Lower leg skin (tissue), 4 donors: ENCODE measurements at regions not wholly inside any gene's neighbourhood (a gene's known extent, or its start where the extent isn't known, plus 50 kb on each side); places are given as distances from the start of the nearest gene placed in this dataset.

Experiments
- DNase-seq, 2 donors: peaks; one replicate each; pipeline ENCODE4 v3.0.0-alpha.2; 2019; ENCODE audit warnings: low spot score in 2 of 2
- H3K4me3 ChIP-seq: fragments of 200-600 bp; sonication (generic); 2 replicates; pipeline ENCODE4 v1.5.1; 2017; ENCODE audit warnings: mild to moderate bottlenecking, low read depth; ENCODE audit not compliant: poor library complexity, severe bottlenecking
- POLR2A ChIP-seq, 2 donors: fragments of 450-650 bp; IDR thresholded peaks; one replicate each; pipeline ENCODE4 v1.6.1; 2016 to 2017; ENCODE audit warnings: antibody characterized with exemption in 2 of 2, mild to moderate bottlenecking in 1 of 2, moderate library complexity in 1 of 2
- WGBS, 2 donors: methylation state at CpG; one replicate each; pipeline ENCODE4 v1.1.5; 2018; 5-methylcytosine and 5-hydroxymethylcytosine counted together
- intact Hi-C: fragments of 100-400 bp; cut with DNase I; formaldehyde crosslinking; loops from one replicate; pipeline ENCODE4 v1.15.0; 2023; ENCODE audit warnings: low total_unique reads
- TF ChIP-seq, protein P1 (sequence below), 3 donors: fragments of 450-650 bp; IDR thresholded peaks; one replicate each; pipeline ENCODE4 v1.5.1; 2016; ENCODE audit warnings: antibody characterized with exemption in 3 of 3, mild to moderate bottlenecking in 3 of 3, moderate library complexity in 2 of 3

DNA sequence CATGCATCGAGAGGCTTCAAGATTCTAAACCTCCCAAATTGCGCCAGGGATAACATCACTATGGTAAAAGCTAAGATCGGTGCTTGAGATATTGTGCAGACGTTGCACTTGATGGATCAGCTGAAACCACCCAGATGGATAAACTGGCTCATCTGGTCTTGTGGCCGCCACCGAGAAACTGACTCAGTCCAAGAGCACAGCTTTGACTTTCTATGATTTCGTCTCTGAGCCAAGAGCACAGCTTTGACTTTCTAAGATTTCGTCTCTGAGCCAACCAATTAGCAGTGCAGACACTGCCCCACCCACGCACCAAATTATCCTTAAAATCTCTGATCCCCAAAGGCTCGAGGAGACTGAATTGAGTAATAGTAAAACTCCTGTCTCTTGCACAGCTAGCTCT is 687.2 kb downstream of the FAM133A start:
- WGBS, 2 donors = 57 to 67% methylated on average over 10 of the region's 10 CpGs
- no peak for DNase-seq
- TF ChIP-seq POLR2A (IDR thresholded peaks at IDR 0.05) = no peak
- TF ChIP-seq, protein P1, sequence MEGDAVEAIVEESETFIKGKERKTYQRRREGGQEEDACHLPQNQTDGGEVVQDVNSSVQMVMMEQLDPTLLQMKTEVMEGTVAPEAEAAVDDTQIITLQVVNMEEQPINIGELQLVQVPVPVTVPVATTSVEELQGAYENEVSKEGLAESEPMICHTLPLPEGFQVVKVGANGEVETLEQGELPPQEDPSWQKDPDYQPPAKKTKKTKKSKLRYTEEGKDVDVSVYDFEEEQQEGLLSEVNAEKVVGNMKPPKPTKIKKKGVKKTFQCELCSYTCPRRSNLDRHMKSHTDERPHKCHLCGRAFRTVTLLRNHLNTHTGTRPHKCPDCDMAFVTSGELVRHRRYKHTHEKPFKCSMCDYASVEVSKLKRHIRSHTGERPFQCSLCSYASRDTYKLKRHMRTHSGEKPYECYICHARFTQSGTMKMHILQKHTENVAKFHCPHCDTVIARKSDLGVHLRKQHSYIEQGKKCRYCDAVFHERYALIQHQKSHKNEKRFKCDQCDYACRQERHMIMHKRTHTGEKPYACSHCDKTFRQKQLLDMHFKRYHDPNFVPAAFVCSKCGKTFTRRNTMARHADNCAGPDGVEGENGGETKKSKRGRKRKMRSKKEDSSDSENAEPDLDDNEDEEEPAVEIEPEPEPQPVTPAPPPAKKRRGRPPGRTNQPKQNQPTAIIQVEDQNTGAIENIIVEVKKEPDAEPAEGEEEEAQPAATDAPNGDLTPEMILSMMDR (IDR thresholded peaks at IDR 0.05) = no peak
- no peak overlapping the region for H3K4me3 ChIP-seq
- intact Hi-C loops = no loop called here

DNA sequence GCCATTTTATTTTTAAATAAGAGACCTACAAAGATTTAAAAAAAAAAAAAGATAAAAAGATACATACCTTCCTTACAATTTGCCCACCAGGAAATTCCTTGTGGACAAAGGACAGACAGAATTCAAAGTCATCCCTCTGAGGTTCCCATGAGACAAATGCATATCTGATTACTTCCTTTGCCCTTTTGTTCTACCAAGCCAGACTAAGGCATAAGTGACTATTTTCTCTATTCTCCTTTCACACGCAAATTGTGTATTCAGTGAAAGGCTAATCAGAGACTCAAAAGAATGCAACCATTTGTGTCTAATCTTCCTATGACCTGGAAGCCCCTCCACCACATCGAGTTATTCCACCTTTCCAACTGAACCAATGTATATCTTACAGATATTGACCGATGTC is 691.7 kb downstream of the FAM133A start:
- intact Hi-C loops = no loop called here
- WGBS, 2 donors = 85 to 89% methylated on average over 3 of the region's 3 CpGs
- no peak for DNase-seq
- no peak overlapping the region for H3K4me3 ChIP-seq
- no peak for TF ChIP-seq POLR2A (IDR thresholded peaks at IDR 0.05)
- TF ChIP-seq, protein P1 (IDR thresholded peaks at IDR 0.05) = no peak

GRCh38 chrX:94366616-94367015 is 692.6 kb downstream of the FAM133A start:
- intact Hi-C loops = no loop called here
- DNase-seq = no peak
- no peak for TF ChIP-seq POLR2A (IDR thresholded peaks at IDR 0.05)
- TF ChIP-seq, protein P1 (IDR thresholded peaks at IDR 0.05) = no peak
- WGBS, 2 donors = 70 to 77% methylated on average over 4 of the region's 4 CpGs
- H3K4me3 ChIP-seq = no peak overlapping the region

GRCh38 chrX:94389044-94389443 is 715.0 kb downstream of the FAM133A start:
- H3K4me3 ChIP-seq = no peak overlapping the region
- intact Hi-C loops = no loop called here
- TF ChIP-seq, protein P1 (IDR thresholded peaks at IDR 0.05) = no peak
- no peak for TF ChIP-seq POLR2A (IDR thresholded peaks at IDR 0.05)
- no peak for DNase-seq

DNA sequence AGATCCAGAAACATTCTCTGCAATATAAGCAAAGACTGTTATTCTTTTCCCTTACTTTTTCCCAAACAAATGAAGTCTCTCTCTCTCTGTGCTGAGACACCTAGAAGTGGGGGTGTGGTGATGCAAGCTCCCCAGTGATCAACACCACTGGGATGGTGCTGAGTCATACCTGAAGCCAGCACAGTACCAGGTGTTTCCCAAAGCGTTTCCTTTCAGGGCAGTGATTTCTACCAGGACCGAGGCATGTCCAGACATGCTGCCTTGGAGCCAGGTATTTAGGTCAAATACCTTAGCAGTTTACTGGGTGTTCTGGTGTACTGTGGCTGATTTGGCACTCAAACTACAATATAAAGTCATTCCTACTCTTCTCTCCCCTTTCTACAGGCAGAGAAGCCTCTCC is 726.5 kb downstream of the FAM133A start:
- DNase-seq = peak in 1 of 2 donors; percentile 25
- 28 to 44% methylated on average over 2 of the region's 2 CpGs for WGBS, 2 donors
- intact Hi-C loops = no loop called here
- TF ChIP-seq, protein P1 (IDR thresholded peaks at IDR 0.05) = no peak
- TF ChIP-seq POLR2A (IDR thresholded peaks at IDR 0.05) = no peak
- H3K4me3 ChIP-seq = no peak overlapping the region

DNA sequence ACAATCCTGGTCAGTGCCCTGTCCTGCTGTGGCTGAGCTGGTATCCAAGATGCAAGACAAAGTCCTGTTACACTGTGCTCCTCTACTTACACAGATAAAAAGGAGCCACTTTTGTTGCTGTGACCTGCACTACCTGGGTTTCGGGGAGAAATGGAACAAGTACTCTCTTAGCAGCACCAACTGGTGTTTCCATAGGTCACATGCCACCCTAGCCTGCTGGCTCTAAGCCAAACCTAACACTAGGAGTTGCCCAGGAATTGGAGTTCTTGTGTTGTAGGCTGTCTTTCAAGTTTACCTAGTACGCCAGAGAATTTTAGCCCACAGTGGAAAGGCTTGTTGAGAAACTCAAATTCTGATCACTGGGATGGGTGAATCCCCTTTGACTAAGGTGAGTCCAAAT is 727.4 kb downstream of the FAM133A start:
- WGBS, 2 donors = 70 to 83% methylated on average over 2 of the region's 2 CpGs
- H3K4me3 ChIP-seq = no peak overlapping the region
- TF ChIP-seq, protein P1 (IDR thresholded peaks at IDR 0.05) = no peak
- no peak for TF ChIP-seq POLR2A (IDR thresholded peaks at IDR 0.05)
- intact Hi-C loops = no loop called here
- DNase-seq = no peak
